ENCODE measurements at regions not wholly inside any gene's neighbourhood (a gene's known extent, or its start where the extent isn't known, plus 50 kb on each side); places are given as distances from the start of the nearest gene placed in this dataset.

- TF ChIP-seq CTCF (IDR thresholded peaks at IDR 0.05; ENCODE audit: borderline replicate concordance), result no peak
- no peak for DNase-seq
- Histone ChIP-seq H3K9me3 (replicated peaks) (peaks cover 12% of the 10 kb centered on the region), H3K4me1 (no peaks in the 10 kb centered on the region), H3K36me3 (no peaks in the 10 kb centered on the region), H3K4me3 (no peak overlapping the region), H3K27ac (replicated peaks) (no peak overlapping the region), H3K27me3 (ENCODE audit: low read depth) (no peaks in the 10 kb centered on the region)
- intact Hi-C loops (cut with micrococcal nuclease), result no loop called here
Observed at GRCh38 chr18:66300141-66300540, 303.7 kb downstream of the CDH19 start.

GRCh38 chr18:66280470-66280869, 323.4 kb downstream of the CDH19 start:
- Histone ChIP-seq H3K9me3 (replicated peaks) (peaks cover 3% of the 10 kb centered on the region), H3K27me3 (ENCODE audit: low read depth) (no peaks in the 10 kb centered on the region), H3K4me3 (no peak overlapping the region), H3K4me1 (no peaks in the 10 kb centered on the region), H3K27ac (replicated peaks) (no peak overlapping the region), H3K36me3 (no peaks in the 10 kb centered on the region)
- peak; percentile 38 for TF ChIP-seq CTCF (IDR thresholded peaks at IDR 0.05; ENCODE audit: borderline replicate concordance)
- no peak for DNase-seq
- intact Hi-C loops (cut with micrococcal nuclease), result no loop called here

- no peak for TF ChIP-seq CTCF (IDR thresholded peaks at IDR 0.05; ENCODE audit: borderline replicate concordance)
- H3K36me3 ChIP-seq, result no peaks in the 10 kb centered on the region
- no peak for DNase-seq
- H3K4me1 ChIP-seq, result no peaks in the 10 kb centered on the region
- H3K27me3 ChIP-seq (ENCODE audit: low read depth), result no peaks in the 10 kb centered on the region
- intact Hi-C loops (cut with micrococcal nuclease), result no loop called here
- peaks cover 41% of the 10 kb centered on the region for H3K9me3 ChIP-seq (replicated peaks)
- H3K27ac ChIP-seq (replicated peaks), result no peak overlapping the region
- no peak overlapping the region for H3K4me3 ChIP-seq
Observed at GRCh38 chr18:66271962-66272361, 331.9 kb downstream of the CDH19 start.

GRCh38 chr18:66264130-66264529, 339.8 kb downstream of the CDH19 start:
- Histone ChIP-seq H3K4me1 (no peaks in the 10 kb centered on the region), H3K27me3 (ENCODE audit: low read depth) (no peaks in the 10 kb centered on the region), H3K36me3 (no peaks in the 10 kb centered on the region), H3K4me3 (no peak overlapping the region), H3K27ac (replicated peaks) (no peak overlapping the region), H3K9me3 (replicated peaks) (peaks cover 26% of the 10 kb centered on the region)
- no peak for DNase-seq
- intact Hi-C loops (cut with micrococcal nuclease), result no loop called here
- no peak for TF ChIP-seq CTCF (IDR thresholded peaks at IDR 0.05; ENCODE audit: borderline replicate concordance)

- DNase-seq, result no peak
- intact Hi-C loops (cut with micrococcal nuclease), result no loop called here
- H3K4me3 ChIP-seq, result no peak overlapping the region
- H3K9me3 ChIP-seq (replicated peaks), result no peaks in the 10 kb centered on the region
- H3K27ac ChIP-seq (replicated peaks), result no peak overlapping the region
- TF ChIP-seq CTCF (IDR thresholded peaks at IDR 0.05; ENCODE audit: borderline replicate concordance), result no peak
- no peaks in the 10 kb centered on the region for H3K36me3 ChIP-seq
- no peaks in the 10 kb centered on the region for H3K27me3 ChIP-seq (ENCODE audit: low read depth)
- H3K4me1 ChIP-seq, result no peaks in the 10 kb centered on the region
Observed at GRCh38 chr18:66254121-66254520, 349.8 kb downstream of the CDH19 start.

- Histone ChIP-seq H3K4me1 (no peaks in the 10 kb centered on the region), H3K36me3 (no peaks in the 10 kb centered on the region), H3K4me3 (no peak overlapping the region), H3K9me3 (replicated peaks) (no peaks in the 10 kb centered on the region), H3K27me3 (ENCODE audit: low read depth) (no peaks in the 10 kb centered on the region), H3K27ac (replicated peaks) (no peak overlapping the region)
- TF ChIP-seq CTCF (IDR thresholded peaks at IDR 0.05; ENCODE audit: borderline replicate concordance), result no peak
- intact Hi-C loops (cut with micrococcal nuclease), result no loop called here
- no peak for DNase-seq
Observed at GRCh38 chr18:66252703-66253102, 351.2 kb downstream of the CDH19 start.
